IPS-20b (cell line): ENCODE measurements at regions not wholly inside any gene's neighbourhood (a gene's known extent, or its start where the extent isn't known, plus 50 kb on each side); places are given as distances from the start of the nearest gene placed in this dataset.
"Not testable (repeated sequence)": the region's sequence is repeated elsewhere in the genome, so short reads cannot be mapped to it uniquely, and the experiment has no call there.

Experiments
- H3K27ac ChIP-seq: one replicate; pipeline ENCODE4 v1.5.1; 2013; ENCODE audit warnings: low read length
- H3K27me3 ChIP-seq: 2 replicates; pipeline ENCODE4 v1.6.1; 2013; ENCODE audit warnings: mild to moderate bottlenecking, low read length, inconsistent platforms; ENCODE audit not compliant: insufficient read depth
- H3K36me3 ChIP-seq: 2 replicates; pipeline ENCODE4 v1.6.1; 2013; ENCODE audit warnings: low read depth, mild to moderate bottlenecking, inconsistent platforms, low read length, moderate library complexity; ENCODE audit not compliant: insufficient read depth
- H3K4me1 ChIP-seq: 2 replicates; pipeline ENCODE4 v1.6.1; 2013; ENCODE audit warnings: mild to moderate bottlenecking, control low read depth, inconsistent platforms, low read length, moderate library complexity; ENCODE audit not compliant: insufficient read depth
- H3K4me3 ChIP-seq: 2 replicates; pipeline ENCODE4 v1.5.1; 2013; ENCODE audit warnings: mild to moderate bottlenecking, low read length, inconsistent platforms
- H3K9ac ChIP-seq: 2 replicates; pipeline ENCODE4 v1.6.1; 2013; ENCODE audit warnings: low read depth, mild to moderate bottlenecking, inconsistent platforms, low read length, moderate library complexity
- H3K9me3 ChIP-seq: 2 replicates; pipeline ENCODE4 v1.6.1; 2013; ENCODE audit warnings: mild to moderate bottlenecking, low read depth, low read length, inconsistent platforms; ENCODE audit not compliant: insufficient read depth

- Histone ChIP-seq H3K9me3 (peaks cover 7% of the 10 kb centered on the region; the same call in 1 of the 2 replicates), H3K27ac (no peak overlapping the region), H3K4me3 (no peak overlapping the region), H3K36me3 (no peaks in the 10 kb centered on the region), H3K4me1 (no peaks in the 10 kb centered on the region), H3K9ac (no peak overlapping the region), H3K27me3 (no peaks in the 10 kb centered on the region)
Observed at GRCh38 chr13:54492995-54493394, 1464.4 kb downstream of the OLFM4 start.

- Histone ChIP-seq H3K4me3 (no peak overlapping the region), H3K36me3 (no peaks in the 10 kb centered on the region), H3K9me3 (no peaks in the 10 kb centered on the region), H3K4me1 (no peaks in the 10 kb centered on the region), H3K9ac (no peak overlapping the region), H3K27ac (no peak overlapping the region), H3K27me3 (no peaks in the 10 kb centered on the region)
Observed at GRCh38 chr13:54511366-54511765, 1482.8 kb downstream of the OLFM4 start.

GRCh38 chr13:54513254-54513653 is 1484.6 kb downstream of the OLFM4 start:
- Histone ChIP-seq H3K27me3 (no peaks in the 10 kb centered on the region), H3K4me1 (no peaks in the 10 kb centered on the region), H3K9me3 (no peaks in the 10 kb centered on the region), H3K27ac (no peak overlapping the region), H3K36me3 (no peaks in the 10 kb centered on the region), H3K9ac (no peak overlapping the region), H3K4me3 (no peak overlapping the region)

- Histone ChIP-seq H3K9ac (no peak overlapping the region), H3K9me3 (no peaks in the 10 kb centered on the region)
Observed at GRCh38 chr13:54536112-54536511, 1507.5 kb downstream of the OLFM4 start.

GRCh38 chr13:54563286-54563685 is 1534.7 kb downstream of the OLFM4 start:
- no peak overlapping the region for H3K9ac ChIP-seq
- H3K36me3 ChIP-seq, result no peaks in the 10 kb centered on the region
- no peaks in the 10 kb centered on the region for H3K9me3 ChIP-seq
- H3K27ac ChIP-seq, result no peak overlapping the region
- H3K27me3 ChIP-seq, result no peaks in the 10 kb centered on the region
- no peak overlapping the region for H3K4me3 ChIP-seq
- 0 out of 2 replicates have a peak, but pooled peaks cover 2% of the 10 kb centered on the region for H3K4me1 ChIP-seq

More at GRCh38 chr13:54536112-54536511, 1507.5 kb downstream of the OLFM4 start:
- Histone ChIP-seq H3K4me3 (no peak overlapping the region), H3K36me3 (no peaks in the 10 kb centered on the region), H3K27ac (no peak overlapping the region), H3K27me3 (no peaks in the 10 kb centered on the region), H3K4me1 (no peaks in the 10 kb centered on the region)

GRCh38 chr13:54572037-54572436 is 1543.4 kb downstream of the OLFM4 start:
- not testable (repeated sequence) for H3K4me1 ChIP-seq, H3K9ac ChIP-seq
- H3K4me3 ChIP-seq, result peak overlapping the region; percentile 34

GRCh38 chr13:54573186-54573585 is 1544.6 kb downstream of the OLFM4 start:
- no peaks in the 10 kb centered on the region for H3K36me3 ChIP-seq
- no peaks in the 10 kb centered on the region for H3K4me1 ChIP-seq
- H3K27me3 ChIP-seq, result no peaks in the 10 kb centered on the region
- H3K27ac ChIP-seq, result no peak overlapping the region
- H3K9me3 ChIP-seq, result no peaks in the 10 kb centered on the region
- H3K9ac ChIP-seq, result no peak overlapping the region
- no peak overlapping the region for H3K4me3 ChIP-seq

More at GRCh38 chr13:54572037-54572436, 1543.4 kb downstream of the OLFM4 start:
- not testable (repeated sequence) for H3K27me3 ChIP-seq, H3K36me3 ChIP-seq, H3K9me3 ChIP-seq, H3K27ac ChIP-seq

- no peaks in the 10 kb centered on the region for H3K4me1 ChIP-seq
- no peak overlapping the region for H3K27ac ChIP-seq
- no peak overlapping the region for H3K9ac ChIP-seq
- no peaks in the 10 kb centered on the region for H3K9me3 ChIP-seq
- no peaks in the 10 kb centered on the region for H3K36me3 ChIP-seq
- no peaks in the 10 kb centered on the region for H3K27me3 ChIP-seq
- no peak overlapping the region for H3K4me3 ChIP-seq
Observed at GRCh38 chr13:54574791-54575190, 1546.2 kb downstream of the OLFM4 start.

GRCh38 chr13:54591540-54591939 is 1562.9 kb downstream of the OLFM4 start:
- Histone ChIP-seq H3K27me3 (no peaks in the 10 kb centered on the region), H3K9ac (no peak overlapping the region), H3K4me3 (no peak overlapping the region), H3K4me1 (peaks cover 2% of the 10 kb centered on the region; the same call in 1 of the 2 replicates), H3K36me3 (no peaks in the 10 kb centered on the region; the same call in 1 of the 2 replicates), H3K9me3 (no peaks in the 10 kb centered on the region), H3K27ac (no peak overlapping the region)

GRCh38 chr13:54592201-54592600 is 1563.6 kb downstream of the OLFM4 start:
- Histone ChIP-seq H3K27ac (no peak overlapping the region), H3K27me3 (no peaks in the 10 kb centered on the region), H3K36me3 (no peaks in the 10 kb centered on the region; the same call in 1 of the 2 replicates), H3K4me3 (no peak overlapping the region), H3K9me3 (no peaks in the 10 kb centered on the region), H3K4me1 (no peaks in the 10 kb centered on the region), H3K9ac (no peak overlapping the region)

GRCh38 chr13:54593504-54593903 is 1564.9 kb downstream of the OLFM4 start:
- Histone ChIP-seq H3K27ac (no peak overlapping the region), H3K9me3 (no peaks in the 10 kb centered on the region), H3K4me1 (no peaks in the 10 kb centered on the region)

GRCh38 chr13:54597540-54598088 is 1569.0 kb downstream of the OLFM4 start:
- Histone ChIP-seq H3K27me3 (no peaks in the 10 kb centered on the region), H3K9ac (no peak overlapping the region), H3K9me3 (peaks cover 3% of the 10 kb centered on the region; the same call in 1 of the 2 replicates), H3K4me3 (no peak overlapping the region), H3K4me1 (peaks cover 9% of the 10 kb centered on the region; the same call in 1 of the 2 replicates), H3K27ac (no peak overlapping the region), H3K36me3 (no peaks in the 10 kb centered on the region; the same call in 1 of the 2 replicates)

More at GRCh38 chr13:54593504-54593903, 1564.9 kb downstream of the OLFM4 start:
- Histone ChIP-seq H3K4me3 (no peak overlapping the region), H3K9ac (no peak overlapping the region), H3K27me3 (no peaks in the 10 kb centered on the region), H3K36me3 (no peaks in the 10 kb centered on the region; the same call in 1 of the 2 replicates)
